DMS53 treated with DMSO at 0.1 percent for 48 hours (cell line): ENCODE measurements at regions not wholly inside any gene's neighbourhood (a gene's known extent, or its start where the extent isn't known, plus 50 kb on each side); places are given as distances from the start of the nearest gene placed in this dataset.
"Not testable (repeated sequence)": the region's sequence is repeated elsewhere in the genome, so short reads cannot be mapped to it uniquely, and the experiment has no call there.

Experiments
- DNase-seq: peaks from one replicate; lab custom pipeline; 2025; ENCODE audit not compliant: unreplicated experiment; lab: John Stamatoyannopoulos, UW

DNA sequence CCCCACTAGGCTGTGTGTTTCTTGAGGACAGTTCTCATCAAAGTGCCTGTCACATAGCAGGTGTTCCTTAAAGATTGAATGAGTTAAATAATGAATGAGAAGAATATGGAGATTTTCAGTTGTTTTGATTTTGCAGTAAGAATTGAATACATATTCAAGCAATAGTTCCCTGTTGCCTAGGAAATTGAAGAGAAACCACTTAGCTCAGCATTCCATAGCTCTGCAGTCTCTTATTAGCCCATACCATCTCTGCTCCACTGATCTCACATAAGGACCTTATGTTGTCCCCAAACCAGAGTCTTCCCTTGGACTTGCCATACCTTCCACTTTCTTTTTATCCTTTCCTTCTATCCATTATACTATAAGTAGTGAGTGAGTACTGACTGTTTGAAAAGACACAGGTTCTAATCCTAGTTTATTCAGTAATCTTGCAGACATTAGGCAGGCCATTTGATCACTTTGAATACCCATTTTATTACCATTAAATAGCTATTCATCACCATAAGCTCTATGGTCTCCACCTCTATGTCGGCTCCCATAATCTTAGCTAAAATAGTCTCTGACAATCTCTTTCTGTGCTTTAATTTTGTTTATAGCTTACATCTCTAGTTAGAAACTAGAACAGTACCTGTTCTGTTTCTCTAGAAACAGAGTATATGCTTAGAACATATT, 1059.6 kb upstream of the SLIT2 start:
- DNase-seq: no peak

DNA sequence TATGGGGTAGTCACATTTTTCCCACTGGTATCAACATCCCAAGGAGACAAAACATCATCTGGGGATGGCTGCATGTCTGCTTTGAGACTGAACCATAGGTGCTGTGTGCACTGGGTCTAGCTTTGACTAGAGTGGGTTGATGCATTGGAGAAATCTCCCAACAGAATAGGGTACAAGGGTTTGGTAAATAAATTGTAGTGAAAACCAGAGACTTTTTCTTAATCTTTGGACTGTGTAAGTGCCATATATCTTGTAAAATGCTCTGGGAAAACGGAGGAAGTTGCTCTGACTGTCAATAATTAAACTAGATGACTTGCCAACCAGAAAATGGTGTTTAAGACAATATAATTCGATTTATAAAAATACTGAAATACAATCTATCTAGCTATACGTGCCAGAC, 1064.0 kb upstream of the SLIT2 start:
- no peak for DNase-seq

DNA sequence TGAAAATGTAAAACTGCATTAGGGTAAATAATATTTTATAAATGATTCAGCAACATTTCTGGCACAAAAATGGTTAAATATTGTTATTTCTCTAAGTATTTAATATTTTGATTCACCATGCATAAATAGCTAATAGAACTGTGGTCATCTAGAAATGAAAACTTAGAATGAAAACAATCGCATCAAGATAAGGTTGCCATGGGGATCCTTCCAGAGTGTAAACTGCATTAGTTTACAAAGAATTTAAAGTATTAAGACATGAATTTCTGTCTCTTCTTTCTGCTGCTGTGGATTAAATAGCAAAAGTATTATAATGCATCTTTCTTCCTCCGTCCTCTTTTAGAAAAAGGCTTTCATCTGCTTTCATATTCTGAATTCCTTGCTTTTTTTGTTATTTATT, 1064.6 kb upstream of the SLIT2 start:
- DNase-seq: no peak

DNA sequence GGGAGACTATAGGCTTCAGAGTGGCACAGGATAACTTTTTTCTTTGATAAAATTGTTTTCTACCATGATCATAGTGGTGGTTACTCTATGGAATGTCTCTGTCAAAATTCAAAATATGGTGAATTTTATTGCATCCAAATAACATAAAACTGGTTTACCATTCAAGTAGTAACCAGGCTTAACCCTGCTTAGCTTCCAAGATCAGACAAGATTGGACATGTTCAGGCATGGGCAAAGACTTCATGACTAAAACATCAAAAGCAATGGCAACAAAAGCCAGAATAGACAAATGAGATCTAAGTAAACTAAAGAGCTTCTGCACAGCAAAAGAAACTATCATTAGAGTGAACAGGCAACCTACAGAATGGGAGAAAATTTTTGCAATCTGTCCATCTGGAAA, 1070.1 kb upstream of the SLIT2 start:
- not testable (repeated sequence) for DNase-seq

DNA sequence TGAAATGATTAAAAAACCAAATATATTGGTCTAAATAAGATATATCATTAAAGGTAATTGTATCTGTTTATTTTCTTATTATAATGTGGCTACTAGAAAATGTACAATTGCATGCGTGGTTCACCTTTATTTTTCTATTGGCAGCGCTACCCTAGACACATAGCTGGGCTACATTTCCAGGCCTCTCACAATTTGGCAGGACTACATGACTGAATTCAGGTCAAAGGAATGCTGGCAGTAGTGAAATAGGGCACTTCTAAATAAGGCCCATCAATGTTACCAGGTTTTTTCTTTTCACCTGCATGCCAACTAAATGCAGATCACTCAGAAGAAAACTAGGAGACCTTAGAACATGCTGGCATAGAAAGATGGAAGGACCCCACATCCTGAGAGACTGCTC, 1072.9 kb upstream of the SLIT2 start:
- no peak for DNase-seq

DNA sequence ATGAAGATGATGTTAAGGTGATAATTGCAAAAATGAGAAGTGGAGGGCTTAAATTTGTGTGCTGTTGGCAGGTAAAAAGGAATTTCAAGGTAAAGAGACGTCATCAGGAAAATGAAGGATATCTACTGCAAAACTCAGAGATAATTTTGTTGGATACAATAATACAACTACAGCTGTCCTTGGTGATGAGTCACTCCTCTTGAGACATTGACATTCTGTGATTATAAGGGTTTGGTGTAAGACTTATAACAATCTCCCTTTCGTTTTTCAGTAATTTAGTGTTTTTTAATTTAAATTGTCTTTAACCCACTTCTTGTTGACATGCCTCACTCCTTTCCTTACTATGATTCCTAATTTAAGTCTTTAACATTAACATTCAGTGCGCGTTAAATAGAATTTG, 1074.1 kb upstream of the SLIT2 start:
- no peak for DNase-seq

DNA sequence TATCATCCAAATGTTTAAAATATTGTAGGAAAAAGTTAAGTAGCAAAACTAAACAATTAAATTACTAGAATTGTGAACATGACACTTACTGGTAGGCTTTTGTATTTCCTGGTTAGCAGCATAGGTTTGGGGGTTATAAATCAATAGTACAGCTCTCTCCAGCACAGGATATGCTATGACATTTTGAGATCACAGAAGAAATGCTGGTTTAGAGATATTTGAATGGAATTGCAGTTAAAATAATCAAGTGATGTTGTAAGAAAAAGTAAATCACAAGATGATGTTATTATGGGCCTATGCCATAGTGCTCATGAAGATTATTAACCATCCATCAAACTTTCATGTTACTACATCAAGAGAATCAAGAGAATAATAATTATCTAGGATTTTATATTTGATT, 1079.9 kb upstream of the SLIT2 start:
- no peak for DNase-seq

DNA sequence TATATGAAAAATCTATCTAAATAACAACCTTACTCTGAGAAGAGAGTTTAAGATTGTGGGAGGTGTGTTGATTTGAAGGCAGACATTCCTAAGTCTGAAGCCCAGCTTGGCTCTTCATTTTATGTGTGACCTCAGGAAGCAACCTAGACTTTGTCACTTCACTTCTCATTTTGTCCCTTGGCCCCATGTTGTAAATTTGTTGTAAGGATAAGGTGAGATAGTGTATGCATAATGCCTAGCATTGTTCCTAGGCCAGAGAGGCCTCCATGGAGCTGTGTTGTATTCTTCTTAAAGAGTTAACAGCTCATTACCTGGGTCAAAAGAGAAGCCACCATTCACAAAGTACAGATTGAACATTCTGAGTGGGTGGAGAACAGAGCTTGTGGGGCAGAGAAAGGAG, 1084.4 kb upstream of the SLIT2 start:
- no peak for DNase-seq

DNA sequence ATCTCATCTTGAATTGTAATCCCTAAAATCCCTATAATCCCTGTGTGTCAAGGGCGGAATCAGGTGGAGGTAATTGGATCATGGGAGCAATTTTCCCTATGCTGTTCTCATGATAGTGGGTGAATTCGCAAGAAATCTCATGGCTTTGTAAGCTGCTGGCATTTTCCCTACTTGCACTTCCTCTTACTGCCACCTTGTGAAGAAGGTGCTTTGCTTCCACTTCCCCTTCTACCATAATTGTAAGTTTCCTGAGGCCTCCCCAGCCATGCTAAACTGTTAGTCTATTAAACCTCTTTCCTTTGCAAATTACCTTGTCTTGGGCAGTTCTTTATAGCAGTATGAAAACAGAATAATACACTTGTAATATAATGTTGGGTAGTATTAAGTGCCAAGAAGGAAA, 1087.4 kb upstream of the SLIT2 start:
- DNase-seq: no peak

DNA sequence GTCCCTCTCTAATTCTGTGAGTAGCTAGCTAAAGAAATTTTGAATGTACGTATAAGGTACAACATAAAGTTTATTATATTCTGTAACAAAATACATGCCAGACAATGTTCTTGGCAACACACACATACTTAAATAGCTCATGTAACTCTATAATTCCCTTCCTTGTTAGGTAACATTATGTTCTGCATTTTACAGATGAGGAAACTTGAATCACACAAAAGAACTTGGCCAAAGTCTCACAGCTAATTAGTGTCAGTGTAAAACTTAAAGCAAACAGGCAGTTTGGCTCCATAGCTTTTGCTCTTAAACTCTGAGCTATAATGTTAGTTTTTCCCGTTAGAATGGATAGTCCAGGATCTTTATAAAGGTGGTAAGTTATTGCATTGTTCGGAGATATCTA, 1091.8 kb upstream of the SLIT2 start:
- no peak for DNase-seq

DNA sequence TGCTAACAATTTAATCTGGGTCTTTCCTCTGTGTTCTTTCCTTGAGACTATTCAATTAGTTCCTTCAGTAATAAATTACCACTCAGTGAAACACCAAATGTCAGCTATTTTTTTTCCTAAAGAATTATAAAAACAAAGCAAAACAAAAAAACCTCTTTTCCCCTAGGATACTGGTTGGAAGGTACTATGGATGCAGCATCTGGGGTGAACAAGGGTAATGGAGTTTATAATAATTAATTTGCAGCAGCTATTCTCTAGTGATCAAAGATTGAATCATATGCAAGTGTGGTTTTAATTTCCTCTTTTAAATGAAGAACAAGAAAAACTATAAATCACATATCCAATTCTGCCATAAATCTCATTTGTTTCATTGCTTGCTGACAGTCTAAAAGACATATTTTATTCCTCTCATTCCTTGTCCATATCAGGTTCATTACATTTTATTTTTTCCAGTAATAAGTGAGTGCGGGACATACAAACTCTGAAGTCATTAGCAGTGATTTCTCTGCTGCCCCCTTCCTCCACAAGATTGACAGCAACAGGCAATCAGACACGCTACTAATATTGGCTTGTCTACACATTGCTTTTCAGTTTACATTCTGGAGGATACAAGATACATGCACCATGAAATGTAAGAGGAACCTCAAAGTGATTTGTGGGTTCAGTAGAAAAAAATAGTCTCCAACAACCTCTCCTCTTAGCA, 1093.4 kb upstream of the SLIT2 start:
- DNase-seq: no peak

DNA sequence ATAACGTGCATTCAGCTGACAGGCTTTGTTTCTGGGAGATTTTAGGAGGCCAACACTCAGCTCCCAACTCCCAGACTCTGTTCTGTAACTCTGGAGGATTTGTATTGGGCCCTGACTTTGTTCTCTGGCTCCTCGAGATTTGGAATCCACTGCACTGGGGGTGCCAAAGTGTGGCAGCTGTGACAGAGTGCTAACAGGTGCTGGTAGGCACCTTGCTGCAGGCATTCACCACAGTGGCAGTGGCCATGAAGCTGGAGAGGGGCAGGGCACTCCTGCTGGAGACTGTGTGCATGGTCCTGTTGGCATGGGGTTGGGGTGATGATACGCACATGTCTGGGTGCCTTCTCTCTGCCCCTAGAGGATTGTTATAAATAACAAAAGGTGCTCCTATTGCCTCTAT, 1094.9 kb upstream of the SLIT2 start:
- DNase-seq: no peak

DNA sequence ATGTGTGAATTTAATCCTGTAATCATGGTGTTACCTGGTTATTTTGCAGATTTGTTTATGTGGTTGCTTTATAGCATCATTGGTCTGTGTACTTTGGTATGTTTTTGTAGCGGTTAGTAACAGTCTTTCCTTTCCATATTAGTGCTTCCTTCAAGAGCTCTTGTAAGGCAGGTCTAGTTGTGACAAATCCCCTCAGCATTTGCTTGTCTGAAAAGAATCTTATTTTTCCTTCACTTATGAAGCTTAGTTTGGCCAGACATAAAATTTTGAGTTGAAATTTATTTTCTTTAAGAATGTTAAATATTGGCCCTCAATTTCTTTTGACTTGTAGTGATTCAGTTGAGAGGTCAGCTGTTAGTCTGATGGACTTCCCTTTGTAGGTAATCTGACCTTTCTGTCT, 1096.1 kb upstream of the SLIT2 start:
- DNase-seq: no peak

DNA sequence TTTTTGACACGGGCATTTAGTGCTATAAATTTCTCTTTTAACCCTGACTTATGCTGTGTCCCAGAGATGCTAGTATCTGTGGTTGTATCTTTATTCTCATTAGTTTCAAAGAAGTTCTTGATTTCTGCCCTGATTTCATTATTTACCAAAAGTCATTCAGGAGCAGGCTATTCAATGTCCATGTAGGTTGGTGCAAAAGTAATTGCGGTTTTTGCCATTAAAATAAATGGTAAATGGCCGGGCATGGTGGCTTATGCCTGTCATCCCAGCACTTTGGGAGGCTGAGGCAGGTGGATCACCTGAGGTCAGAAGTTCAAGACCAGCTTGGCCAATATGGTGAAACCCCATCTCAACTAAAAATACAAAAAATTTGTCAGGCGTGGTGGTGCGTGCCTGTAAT, 1097.4 kb upstream of the SLIT2 start:
- DNase-seq: not testable (repeated sequence)

DNA sequence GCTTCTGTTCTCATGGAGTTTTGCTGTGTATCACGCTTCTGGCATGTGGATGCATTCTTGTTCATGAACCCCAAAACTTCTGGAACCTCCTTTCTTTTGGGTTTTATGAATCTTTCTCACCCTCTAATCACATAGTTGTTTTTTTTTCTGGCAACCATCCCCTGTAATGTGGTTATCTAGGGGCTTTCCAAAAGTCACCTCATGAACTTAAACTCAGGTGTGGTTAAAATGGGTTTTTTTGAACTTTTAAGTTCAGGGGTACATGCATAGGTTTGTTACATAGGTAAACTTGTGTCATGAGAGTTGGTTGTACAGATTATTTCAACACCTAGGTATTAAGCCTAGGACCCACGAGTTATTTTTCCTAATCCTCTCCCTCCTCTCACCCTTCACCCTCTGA, 1099.4 kb upstream of the SLIT2 start:
- DNase-seq: no peak

DNA sequence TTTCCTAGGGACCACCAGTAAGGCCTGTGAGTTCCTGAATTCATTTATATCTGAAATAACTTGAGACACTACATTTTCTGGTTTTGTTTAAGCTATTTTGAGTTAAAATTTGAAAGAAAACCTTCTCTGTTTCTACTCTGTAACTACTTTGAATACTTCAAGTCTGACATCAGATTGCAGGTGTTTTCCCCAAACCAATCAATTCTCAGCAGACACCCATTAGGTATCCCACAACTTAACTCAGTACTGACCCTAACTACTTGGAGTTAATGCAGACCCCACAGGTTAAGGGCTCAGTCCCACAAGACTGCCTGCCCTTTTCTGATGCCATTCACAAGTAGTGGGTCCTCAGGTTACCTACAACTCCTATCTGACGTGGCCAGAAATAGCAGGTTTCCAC, 1100.0 kb upstream of the SLIT2 start:
- no peak for DNase-seq

DNA sequence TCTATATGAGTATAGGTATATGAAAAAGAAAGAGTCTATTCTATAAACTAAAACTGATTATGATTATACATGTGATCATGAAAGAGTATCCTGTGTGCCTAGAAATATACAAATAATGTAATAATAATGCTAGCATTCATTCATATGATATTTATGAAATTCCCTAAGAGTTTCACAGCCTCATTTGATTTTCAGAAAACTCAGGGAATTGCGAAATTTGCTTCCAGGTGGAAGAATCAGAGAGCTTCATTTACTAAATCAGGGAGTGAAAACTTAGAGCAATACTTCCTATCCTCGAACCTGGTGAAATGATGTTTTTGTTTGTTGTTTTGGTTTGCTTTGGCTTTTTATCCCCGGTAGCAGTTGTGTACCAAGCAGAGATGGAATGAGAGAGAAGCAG, 1105.7 kb upstream of the SLIT2 start:
- DNase-seq: no peak

DNA sequence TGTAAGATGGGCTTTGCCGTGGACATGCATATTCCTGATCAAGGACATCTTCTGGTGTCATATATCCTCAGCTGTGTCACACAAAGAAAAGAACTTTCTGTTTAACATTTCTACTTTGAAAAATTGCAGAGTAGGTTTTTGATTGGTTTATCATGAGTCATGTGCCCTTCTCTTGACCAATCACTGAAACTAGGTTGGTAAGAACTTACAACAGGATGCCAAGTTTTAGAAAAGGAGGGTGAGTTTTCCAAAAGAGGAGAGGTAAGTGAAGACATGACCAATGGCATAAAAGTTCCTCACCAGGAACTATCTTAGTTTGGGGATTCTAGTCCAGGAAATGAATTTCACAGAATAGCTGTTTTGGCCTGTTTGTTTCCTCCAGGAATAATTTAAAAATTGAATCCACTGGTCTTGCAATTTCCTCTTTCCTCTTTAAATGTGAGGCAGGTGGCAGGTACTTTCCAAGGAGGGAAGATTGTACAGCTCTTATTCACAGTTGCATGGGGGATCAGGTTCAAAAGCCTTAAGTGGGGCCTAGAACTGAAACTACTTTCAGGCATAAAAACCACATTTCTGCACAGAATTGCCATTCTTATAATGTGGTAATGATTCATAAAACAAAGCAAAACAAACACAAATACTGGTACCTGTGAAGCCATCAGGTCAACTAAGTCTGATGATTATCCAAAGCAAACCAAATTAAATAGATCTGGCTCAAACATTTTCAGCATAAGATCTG, 1114.5 kb upstream of the LCORL start:
- DNase-seq: no peak

DNA sequence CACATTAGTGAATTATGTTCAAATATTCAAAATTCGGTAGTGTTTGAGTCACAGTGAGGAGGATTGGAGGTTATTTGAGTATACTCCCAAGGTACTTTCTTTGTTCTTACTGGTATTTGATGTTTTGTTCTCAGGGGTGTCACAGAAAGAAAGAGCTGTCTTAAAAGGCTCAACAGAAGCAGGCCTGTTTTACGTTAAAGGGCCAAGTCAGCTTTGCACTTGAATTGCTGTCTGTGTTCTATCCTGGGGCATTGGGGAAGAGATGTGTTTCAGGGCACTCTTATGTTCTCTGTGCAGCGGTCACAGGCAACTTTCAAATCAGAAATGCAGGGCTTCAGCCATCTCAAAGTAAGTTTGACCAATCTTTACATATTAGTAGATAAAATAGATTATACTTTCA, 1113.1 kb upstream of the LCORL start:
- no peak for DNase-seq

DNA sequence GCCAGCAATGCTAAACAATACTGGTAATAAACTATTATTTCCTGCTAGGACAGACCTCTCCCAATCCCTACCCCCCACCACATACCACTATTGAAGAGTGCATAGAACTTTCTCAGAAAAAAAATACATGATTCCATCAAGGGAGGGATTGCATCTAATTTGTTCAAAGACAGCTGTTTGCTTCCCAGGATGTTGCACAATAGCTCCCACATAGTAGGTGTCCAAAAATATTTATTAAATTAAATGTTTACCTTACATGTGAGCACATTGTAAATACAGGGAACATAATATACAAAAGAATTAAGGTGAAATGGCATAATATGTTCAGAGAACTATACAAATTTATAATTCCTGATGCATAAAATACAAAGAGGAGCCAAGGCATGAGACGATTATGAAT, 1111.8 kb upstream of the LCORL start:
- DNase-seq: no peak

DNA sequence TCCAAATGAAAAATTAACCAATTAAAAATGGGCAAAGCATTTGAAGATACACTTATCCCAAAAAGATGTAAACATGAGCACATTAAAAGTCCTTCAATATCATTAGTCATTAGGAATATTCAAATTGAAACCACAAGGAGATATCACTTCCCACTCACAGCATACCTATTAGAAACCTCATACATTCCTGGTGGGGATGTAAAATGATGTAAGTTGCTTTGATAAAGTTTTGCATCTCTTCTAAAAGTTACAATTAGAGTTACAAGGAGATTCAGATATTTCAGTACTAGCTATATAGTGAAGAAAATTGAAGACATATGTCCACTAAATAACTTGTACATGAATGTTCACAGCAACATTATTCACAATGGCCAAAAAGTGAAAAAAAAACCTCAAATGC, 1109.3 kb upstream of the LCORL start:
- DNase-seq: no peak

DNA sequence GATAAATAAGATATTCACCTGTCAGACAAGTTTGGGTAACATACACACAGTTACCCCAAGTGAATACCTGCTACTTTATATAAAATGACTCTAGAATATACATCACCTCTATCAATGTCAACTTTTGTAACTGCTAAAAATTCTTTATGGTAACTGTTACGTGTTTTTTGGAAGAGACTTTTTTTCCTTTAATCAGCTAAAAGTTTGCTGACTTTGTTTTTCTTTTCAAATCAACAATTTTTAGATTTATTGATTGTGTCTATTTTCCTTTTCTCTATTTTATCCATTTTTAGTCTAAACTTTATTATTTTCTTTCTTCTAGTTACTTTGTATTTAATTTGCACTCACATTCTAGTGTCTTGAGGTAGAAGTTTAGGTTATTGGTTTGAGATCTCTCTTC, 1106.6 kb upstream of the LCORL start:
- no peak for DNase-seq
